Smooth muscle cell (in vitro differentiated cells): ENCODE measurements at regions not wholly inside any gene's neighbourhood (a gene's known extent, or its start where the extent isn't known, plus 50 kb on each side); places are given as distances from the start of the nearest gene placed in this dataset.

Source experiments
- DNase-seq: peaks from one replicate; lab custom pipeline; 2025; ENCODE audit not compliant: unreplicated experiment; lab: John Stamatoyannopoulos, UW
- H2AFZ ChIP-seq: fragments of 200-600 bp; sonication (generic); 2 replicates; pipeline ENCODE4 v1.6.0; 2016; ENCODE audit warnings: antibody characterized with exemption, low read depth, mild to moderate bottlenecking
- H3F3A ChIP-seq: fragments of 200-600 bp; sonication (generic); 2 replicates; pipeline ENCODE4 v1.6.0; 2017; ENCODE audit warnings: antibody characterized with exemption, low read depth
- H3K27ac ChIP-seq: fragments of 200-600 bp; sonication (generic); 2 replicates; pipeline ENCODE4 v1.5.1; 2016; ENCODE audit warnings: low read depth, mild to moderate bottlenecking
- H3K27me3 ChIP-seq: fragments of 200-600 bp; sonication (generic); 2 replicates; pipeline ENCODE4 v1.6.1; 2016; ENCODE audit warnings: low read depth, mild to moderate bottlenecking
- H3K36me3 ChIP-seq: fragments of 200-600 bp; sonication (generic); 2 replicates; pipeline ENCODE4 v1.5.1; 2016; ENCODE audit warnings: low read depth
- H3K4me1 ChIP-seq: fragments of 200-600 bp; sonication (generic); 2 replicates; pipeline ENCODE4 v1.5.1; 2016; ENCODE audit warnings: low read depth
- H3K4me2 ChIP-seq: fragments of 200-600 bp; sonication (generic); 2 replicates; pipeline ENCODE4 v1.6.0; 2016; ENCODE audit warnings: mild to moderate bottlenecking
- H3K4me3 ChIP-seq: fragments of 200-600 bp; sonication (generic); 2 replicates; pipeline ENCODE4 v1.5.1; 2016; ENCODE audit warnings: mild to moderate bottlenecking
- H3K79me2 ChIP-seq: fragments of 200-600 bp; sonication (generic); 2 replicates; pipeline ENCODE4 v1.6.0; 2016; ENCODE audit warnings: low read depth, mild to moderate bottlenecking
- H3K9ac ChIP-seq: fragments of 200-600 bp; sonication (generic); 2 replicates; pipeline ENCODE4 v1.6.0; 2016; ENCODE audit warnings: low read depth
- H3K9me3 ChIP-seq: fragments of 200-600 bp; sonication (generic); replicated peaks from 2 replicates; pipeline ENCODE4 v1.5.1; 2016; ENCODE audit warnings: low read depth
- H4K20me1 ChIP-seq: fragments of 200-600 bp; sonication (generic); 2 replicates; pipeline ENCODE4 v1.6.0; 2016; ENCODE audit warnings: low read depth
- WGBS: methylation state at CpG from one replicate; pipeline ENCODE4 v1.1.7; 2016; ENCODE audit warnings: low lambda C conversion rate; 5-methylcytosine and 5-hydroxymethylcytosine counted together
- TF ChIP-seq, protein P1 (sequence below): fragments of 200-600 bp; sonication (generic); IDR thresholded peaks from 2 replicates; pipeline ENCODE4 v1.5.1; 2017; ENCODE audit warnings: borderline replicate concordance, mild to moderate bottlenecking, antibody characterized with exemption; ENCODE audit not compliant: insufficient read depth, poor library complexity, severe bottlenecking

DNA sequence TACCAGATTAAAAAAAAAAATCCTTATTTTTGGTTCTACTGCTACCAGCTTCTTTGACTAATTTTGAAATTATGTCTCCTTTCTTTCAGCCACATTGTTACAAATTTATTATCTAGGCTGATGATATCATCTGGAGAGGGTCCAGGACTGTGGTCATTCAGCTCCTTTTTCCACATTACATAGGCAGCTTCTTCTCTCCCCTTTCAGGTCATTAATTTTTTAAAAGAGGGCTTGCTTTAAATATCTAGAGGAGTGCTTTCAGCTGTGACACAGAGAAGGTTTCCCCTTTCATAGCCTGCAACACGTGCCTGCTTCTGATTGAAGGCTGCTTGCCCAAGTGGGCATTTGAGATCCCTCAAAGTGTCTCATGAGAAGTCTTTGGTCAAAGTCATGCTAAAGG lies 155.7 kb upstream of the PAPPA start:
- peak overlapping the region; percentile 55 for H3K27ac ChIP-seq
- H3K9ac ChIP-seq, result no peak overlapping the region
- no peaks in the 10 kb centered on the region for H3K4me1 ChIP-seq
- H2AFZ ChIP-seq, result peak overlapping the region; percentile 2
- H3F3A ChIP-seq, result no peaks in the 10 kb centered on the region
- 62% methylated on average over 1 of the region's 1 CpG for WGBS
- DNase-seq, result no peak
- H3K4me2 ChIP-seq, result no peak overlapping the region
- no peak overlapping the region for H3K4me3 ChIP-seq
- H3K79me2 ChIP-seq, result no peaks in the 10 kb centered on the region
- no peaks in the 10 kb centered on the region for H3K27me3 ChIP-seq
- H3K36me3 ChIP-seq, result no peaks in the 10 kb centered on the region
- H4K20me1 ChIP-seq, result no peaks in the 10 kb centered on the region
- TF ChIP-seq, protein P1, sequence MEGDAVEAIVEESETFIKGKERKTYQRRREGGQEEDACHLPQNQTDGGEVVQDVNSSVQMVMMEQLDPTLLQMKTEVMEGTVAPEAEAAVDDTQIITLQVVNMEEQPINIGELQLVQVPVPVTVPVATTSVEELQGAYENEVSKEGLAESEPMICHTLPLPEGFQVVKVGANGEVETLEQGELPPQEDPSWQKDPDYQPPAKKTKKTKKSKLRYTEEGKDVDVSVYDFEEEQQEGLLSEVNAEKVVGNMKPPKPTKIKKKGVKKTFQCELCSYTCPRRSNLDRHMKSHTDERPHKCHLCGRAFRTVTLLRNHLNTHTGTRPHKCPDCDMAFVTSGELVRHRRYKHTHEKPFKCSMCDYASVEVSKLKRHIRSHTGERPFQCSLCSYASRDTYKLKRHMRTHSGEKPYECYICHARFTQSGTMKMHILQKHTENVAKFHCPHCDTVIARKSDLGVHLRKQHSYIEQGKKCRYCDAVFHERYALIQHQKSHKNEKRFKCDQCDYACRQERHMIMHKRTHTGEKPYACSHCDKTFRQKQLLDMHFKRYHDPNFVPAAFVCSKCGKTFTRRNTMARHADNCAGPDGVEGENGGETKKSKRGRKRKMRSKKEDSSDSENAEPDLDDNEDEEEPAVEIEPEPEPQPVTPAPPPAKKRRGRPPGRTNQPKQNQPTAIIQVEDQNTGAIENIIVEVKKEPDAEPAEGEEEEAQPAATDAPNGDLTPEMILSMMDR, result no peak
- H3K9me3 ChIP-seq, result no peaks in the 10 kb centered on the region

DNA sequence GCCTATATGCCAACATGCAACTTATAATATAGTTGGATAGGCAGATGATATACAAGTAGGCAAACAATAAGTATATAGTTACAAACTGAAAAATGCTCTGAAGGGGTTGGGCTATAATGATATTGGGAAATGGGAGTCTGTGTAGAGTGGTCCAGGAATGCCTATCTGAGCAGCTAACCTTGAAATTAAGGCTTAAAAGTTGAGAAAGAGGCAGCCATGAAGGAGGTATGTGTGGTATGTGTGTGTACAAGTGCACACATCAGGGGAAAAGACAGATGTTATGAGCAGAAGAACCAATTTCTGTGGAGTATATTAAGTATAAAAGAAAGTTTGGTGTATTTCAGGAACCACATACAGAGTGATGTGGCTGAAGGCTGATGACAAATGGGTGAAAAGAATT lies 154.9 kb upstream of the PAPPA start:
- Histone ChIP-seq H3K27ac (no peak overlapping the region), H3K27me3 (no peaks in the 10 kb centered on the region), H2AFZ (no peak overlapping the region), H3K4me3 (no peak overlapping the region), H3K9ac (no peak overlapping the region), H3K36me3 (no peaks in the 10 kb centered on the region), H3K4me1 (no peaks in the 10 kb centered on the region), H3K4me2 (no peak overlapping the region), H3F3A (no peaks in the 10 kb centered on the region), H4K20me1 (no peaks in the 10 kb centered on the region), H3K9me3 (no peaks in the 10 kb centered on the region), H3K79me2 (no peaks in the 10 kb centered on the region)
- TF ChIP-seq, protein P1, result no peak
- no peak for DNase-seq

DNA sequence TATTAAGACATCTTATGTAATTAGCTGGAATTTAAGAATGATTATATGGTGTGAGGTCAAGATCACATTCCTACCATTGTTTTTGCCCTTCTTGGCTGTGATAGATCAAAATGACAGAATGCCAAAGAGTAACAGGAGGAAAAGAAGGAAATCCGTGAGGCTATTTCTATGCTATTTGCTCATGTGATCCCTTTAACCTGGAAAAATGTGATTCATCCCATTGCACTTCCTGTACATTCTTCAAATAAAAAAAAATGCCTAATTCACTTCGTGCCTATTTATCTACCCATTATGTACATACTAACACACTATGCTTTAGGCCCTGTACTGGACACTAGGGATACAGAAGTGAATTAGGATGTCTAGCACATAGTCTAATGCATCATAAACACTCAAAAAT lies 154.1 kb upstream of the PAPPA start:
- H4K20me1 ChIP-seq, result no peaks in the 10 kb centered on the region
- 85% methylated on average over 2 of the region's 2 CpGs for WGBS
- TF ChIP-seq, protein P1, result no peak
- H2AFZ ChIP-seq, result no peak overlapping the region
- no peak for DNase-seq
- no peak overlapping the region for H3K4me2 ChIP-seq
- H3K27me3 ChIP-seq, result no peaks in the 10 kb centered on the region
- no peaks in the 10 kb centered on the region for H3K4me1 ChIP-seq
- H3K36me3 ChIP-seq, result no peaks in the 10 kb centered on the region
- no peak overlapping the region for H3K4me3 ChIP-seq
- H3K27ac ChIP-seq, result no peak overlapping the region
- H3K9me3 ChIP-seq, result no peaks in the 10 kb centered on the region
- no peaks in the 10 kb centered on the region for H3K79me2 ChIP-seq
- H3F3A ChIP-seq, result no peaks in the 10 kb centered on the region
- no peak overlapping the region for H3K9ac ChIP-seq

DNA sequence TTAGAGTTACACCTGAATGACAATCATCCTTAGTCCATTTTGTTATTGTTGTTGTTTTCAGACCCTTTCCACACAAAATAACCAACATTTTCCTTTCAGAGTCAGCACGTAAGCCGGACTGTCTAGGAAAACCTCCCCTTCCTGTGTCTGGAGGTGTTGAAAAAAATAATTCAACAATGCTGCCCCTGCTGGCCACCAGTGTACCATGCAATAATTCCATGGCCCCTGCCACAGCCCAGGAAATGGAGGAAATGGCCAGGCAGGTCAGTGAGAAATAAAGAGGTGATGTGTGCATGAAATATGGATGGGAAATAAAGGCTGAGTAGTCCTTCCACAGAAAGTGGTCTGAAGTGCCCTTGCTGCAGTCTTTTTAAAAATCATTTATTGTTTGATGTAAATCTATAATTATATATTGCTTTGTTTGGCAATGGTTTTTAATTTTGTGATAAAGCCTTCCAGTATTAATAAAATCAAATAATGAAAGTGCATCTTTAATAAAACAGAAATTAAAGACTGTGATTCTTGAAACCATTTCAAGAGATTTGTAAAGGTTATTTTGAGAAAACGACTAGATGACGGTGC lies 152.8 kb upstream of the PAPPA start:
- TF ChIP-seq, protein P1, result peak; percentile 39
- no peak overlapping the region for H3K4me2 ChIP-seq
- H3K4me3 ChIP-seq, result no peak overlapping the region
- H4K20me1 ChIP-seq, result no peaks in the 10 kb centered on the region
- no peaks in the 10 kb centered on the region for H3K79me2 ChIP-seq
- H3K27ac ChIP-seq, result no peak overlapping the region
- H3K27me3 ChIP-seq, result no peaks in the 10 kb centered on the region
- no peaks in the 10 kb centered on the region for H3K9me3 ChIP-seq
- H3K36me3 ChIP-seq, result no peaks in the 10 kb centered on the region
- no peak overlapping the region for H2AFZ ChIP-seq
- DNase-seq, result no peak
- no peak overlapping the region for H3K9ac ChIP-seq
- no peaks in the 10 kb centered on the region for H3K4me1 ChIP-seq
- WGBS, result 96% methylated on average over 4 of the region's 4 CpGs
- H3F3A ChIP-seq, result peaks cover 5% of the 10 kb centered on the region
